ENCODE measurements at regions not wholly inside any gene's neighbourhood (a gene's known extent, or its start where the extent isn't known, plus 50 kb on each side); places are given as distances from the start of the nearest gene placed in this dataset.

DNA sequence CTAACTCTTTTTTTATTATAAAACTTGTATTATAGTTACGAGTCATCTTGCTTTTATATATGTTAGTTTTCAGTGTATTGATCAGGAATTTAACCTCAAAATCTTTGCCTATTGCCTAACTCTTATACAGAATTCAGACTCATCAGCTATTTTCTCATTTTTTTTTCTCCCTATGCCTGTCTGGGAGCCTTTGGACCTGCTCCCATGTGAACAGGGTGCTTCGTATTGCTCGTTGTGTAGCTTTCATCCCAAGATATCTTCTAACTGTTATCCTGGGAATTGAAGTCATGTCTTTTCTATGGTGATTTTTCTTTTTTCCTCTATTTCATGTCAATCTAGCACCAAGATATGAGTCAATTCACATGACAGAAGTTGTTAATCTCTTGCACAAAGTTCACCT, 814.0 kb downstream of the SLC4A3 start:
- intact Hi-C loops (cut with DNase I, micrococcal nuclease): no loop called here
- no peak for ATAC-seq
- no peak for DNase-seq

DNA sequence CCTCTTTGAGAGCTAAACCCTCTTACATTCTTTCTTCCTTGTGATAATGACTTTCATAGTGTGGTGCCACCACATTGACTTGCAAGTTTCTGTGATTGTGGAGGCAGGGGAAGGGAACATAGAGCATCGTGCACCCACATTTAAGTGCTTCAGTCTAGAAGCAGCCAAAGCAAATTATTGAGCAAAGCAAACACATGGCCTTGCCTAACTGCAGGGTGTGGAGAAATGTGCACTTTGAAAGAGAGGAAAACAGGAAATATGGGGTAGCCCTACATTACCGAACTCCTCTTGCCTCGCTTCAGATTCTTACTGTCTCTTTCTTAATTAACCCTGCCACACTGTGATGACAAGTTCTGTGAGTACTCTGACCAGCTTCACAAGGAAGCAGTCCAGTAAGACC, 814.6 kb downstream of the SLC4A3 start:
- DNase-seq (no peak), ATAC-seq (no peak)
- intact Hi-C loops (cut with DNase I, micrococcal nuclease): no loop called here

DNA sequence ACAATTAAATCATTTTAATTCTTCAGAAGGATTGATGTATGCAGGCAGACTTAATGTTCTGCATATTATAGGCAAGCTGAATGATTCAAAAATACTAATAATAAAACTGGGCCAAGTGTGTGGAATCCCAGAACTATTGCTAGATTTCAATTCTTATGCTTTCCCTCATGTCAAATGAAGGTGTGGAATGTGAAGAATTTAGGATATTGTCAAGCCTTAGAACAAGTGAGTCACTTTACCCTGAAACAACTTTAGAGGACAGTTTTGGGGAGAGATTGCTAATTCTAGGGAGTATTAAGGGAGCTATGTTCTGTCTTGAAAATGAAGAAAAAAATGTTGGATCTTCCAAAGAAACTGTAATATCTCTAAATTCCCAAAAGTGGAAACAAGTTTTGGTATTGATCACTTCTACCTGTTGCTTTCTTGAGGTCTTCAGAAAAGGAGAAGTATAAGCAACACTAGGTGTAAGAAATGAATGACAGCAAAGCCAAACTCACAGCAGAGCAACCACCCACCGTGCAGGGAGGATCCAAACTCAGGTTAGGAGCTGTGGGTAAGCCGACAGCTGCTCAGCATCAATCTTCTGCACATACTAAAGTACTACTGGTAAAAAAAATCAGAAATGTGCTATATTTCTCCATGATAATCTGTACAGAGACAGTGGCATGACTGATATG, 818.1 kb downstream of the SLC4A3 start:
- ATAC-seq (no peak), DNase-seq (no peak)
- intact Hi-C loops (cut with DNase I, micrococcal nuclease): no loop called here

- intact Hi-C loops (cut with DNase I, micrococcal nuclease): no loop called here
- ATAC-seq: no peak
- DNase-seq: no peak
Observed at GRCh38 chr2:220446106-220446712, 818.8 kb downstream of the SLC4A3 start.

GRCh38 chr2:220450846-220451245, 823.4 kb downstream of the SLC4A3 start:
- ATAC-seq (no peak), DNase-seq (no peak)
- intact Hi-C loops (cut with DNase I, micrococcal nuclease): no loop called here

DNA sequence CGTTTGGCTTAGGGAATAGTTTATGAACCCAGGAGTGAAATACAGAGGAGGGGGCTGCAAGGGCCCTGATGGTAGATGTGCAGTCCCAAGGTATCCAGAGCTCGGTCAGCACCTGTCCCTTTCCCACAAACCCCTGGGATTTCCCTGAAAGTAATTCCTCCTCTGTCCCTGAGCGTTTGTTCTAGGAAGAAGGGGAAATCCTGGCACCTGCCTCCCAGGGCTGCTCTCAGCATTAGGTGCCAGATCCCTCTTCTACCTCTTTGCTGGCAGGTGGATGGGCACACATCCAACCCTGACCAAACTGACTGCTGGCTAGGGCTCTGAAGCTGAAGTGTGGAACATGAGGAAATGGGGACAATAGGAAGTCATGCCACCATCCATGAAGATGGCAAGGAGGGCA, 824.0 kb downstream of the SLC4A3 start:
- ATAC-seq: no peak
- intact Hi-C loops (cut with DNase I, micrococcal nuclease): no loop called here
- DNase-seq: no peak

- DNase-seq (no peak), ATAC-seq (no peak)
- intact Hi-C loops (cut with DNase I, micrococcal nuclease): no loop called here
Observed at GRCh38 chr2:220452561-220452960, 825.1 kb downstream of the SLC4A3 start.

DNA sequence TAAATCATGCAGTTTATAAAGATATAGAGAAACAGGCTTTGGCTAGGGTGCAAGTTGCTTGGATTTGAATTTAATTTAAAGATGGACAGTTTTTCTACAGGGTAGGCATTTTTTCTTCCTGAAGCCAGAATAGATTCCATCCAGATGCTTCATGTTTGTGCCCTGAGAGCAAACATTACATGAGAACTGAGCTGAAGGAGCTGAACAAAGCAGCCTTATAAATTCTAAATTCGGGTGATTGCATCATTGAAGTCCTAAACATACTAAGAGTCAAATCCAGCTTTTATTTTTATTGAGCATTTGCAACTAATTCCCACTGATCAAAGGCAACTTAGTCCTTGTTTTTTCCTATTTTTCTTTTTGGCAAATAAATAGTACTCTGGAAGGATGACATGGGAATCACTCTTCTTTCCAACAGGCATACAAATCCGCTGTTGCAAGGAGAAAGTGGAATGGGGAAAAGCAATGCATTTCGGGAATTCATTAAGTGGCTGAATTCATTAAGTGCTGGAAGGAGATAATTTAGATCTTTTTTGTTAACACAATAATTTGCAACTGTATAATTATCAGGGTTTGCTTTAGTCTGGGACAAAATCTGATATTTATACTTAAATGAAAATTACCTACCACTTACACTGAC, 828.0 kb downstream of the SLC4A3 start:
- DNase-seq: no peak
- intact Hi-C loops (cut with DNase I, micrococcal nuclease): no loop called here

DNA sequence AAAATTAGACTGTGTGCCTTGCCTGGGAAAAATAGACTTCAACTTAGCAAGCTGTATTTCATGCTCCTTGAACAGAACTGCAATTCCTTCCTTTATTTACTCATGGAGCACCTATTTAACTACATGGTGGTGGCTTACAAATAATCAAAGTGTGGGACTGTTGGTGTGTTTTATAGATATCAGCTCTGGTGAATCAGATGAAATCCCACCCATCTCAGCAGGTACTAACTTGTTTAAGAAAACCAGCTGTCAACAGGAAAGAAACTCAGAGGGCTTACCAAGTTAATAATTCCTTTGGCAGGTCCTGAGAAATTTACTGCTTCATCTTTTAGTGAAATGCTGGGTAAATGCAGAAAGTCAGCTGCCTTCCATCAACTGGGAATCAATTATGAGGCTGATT, 830.6 kb downstream of the SLC4A3 start:
- DNase-seq (no peak), ATAC-seq (no peak)
- intact Hi-C loops (cut with DNase I, micrococcal nuclease): no loop called here

More for the DNA sequence above, 828.0 kb downstream of the SLC4A3 start:
- ATAC-seq: no peak

DNA sequence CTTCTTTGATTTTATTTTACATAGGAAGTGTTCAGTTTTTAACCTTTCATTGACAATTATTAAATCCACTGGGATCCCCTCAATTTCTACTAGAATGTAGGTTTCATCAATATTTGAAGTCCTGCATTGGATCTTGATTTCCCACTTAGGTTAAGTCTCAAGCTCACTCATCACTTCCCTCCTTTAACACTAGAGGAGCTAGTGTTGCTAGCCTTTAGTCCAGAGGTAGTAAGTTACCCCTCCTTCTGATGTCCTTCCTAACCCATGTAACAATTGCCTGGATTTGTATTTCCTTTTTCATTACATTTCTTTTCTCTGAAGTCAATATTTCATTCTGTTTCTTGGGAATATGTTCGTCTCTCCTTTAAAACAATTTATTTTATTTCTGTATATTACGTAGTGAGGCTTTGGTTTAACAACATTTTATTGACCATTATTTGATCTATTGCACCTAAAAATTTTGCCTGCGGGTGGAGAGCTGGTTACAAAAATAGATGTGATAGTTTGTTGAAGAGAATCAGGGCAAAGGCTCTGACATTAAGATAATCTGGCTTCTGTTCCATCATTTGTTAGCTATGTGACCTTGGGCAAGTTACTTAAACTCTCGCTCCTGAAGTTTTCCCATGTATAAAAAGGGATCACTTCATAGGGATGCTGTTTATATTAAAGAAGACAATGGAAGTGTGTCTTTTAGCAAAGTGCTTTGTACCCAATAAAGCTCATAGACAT, 833.0 kb downstream of the SLC4A3 start:
- no peak for ATAC-seq
- intact Hi-C loops (cut with DNase I, micrococcal nuclease): no loop called here
- DNase-seq: no peak

- DNase-seq (no peak), ATAC-seq (no peak)
- intact Hi-C loops (cut with DNase I, micrococcal nuclease): no loop called here
Observed at GRCh38 chr2:220463876-220464275, 836.4 kb downstream of the SLC4A3 start.

GRCh38 chr2:220465700-220466099, 838.3 kb downstream of the SLC4A3 start:
- no peak for DNase-seq
- ATAC-seq: no peak
- intact Hi-C loops (cut with DNase I, micrococcal nuclease): no loop called here

DNA sequence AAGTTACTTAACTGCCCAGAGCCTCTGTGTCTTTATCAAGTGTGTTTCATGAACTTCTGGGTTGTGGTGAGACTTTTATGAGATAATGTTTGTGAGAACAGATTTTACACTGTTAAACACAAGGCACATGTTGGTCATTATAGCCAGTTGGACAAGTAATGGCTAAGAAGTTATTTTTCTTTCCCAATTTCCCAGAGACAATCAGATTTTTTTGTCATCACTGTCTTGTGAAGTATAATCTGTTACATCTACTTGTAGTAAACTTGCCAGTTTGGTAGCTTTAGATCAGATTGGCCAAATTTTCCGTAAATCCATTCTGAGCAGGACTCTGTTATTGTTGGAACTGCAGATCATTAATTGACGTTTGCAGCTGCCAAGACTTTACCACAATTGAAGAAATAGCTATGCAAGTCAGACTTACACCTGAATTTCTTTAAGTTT, 838.8 kb downstream of the SLC4A3 start:
- DNase-seq (no peak), ATAC-seq (no peak)
- intact Hi-C loops (cut with DNase I, micrococcal nuclease): no loop called here

GRCh38 chr2:220469201-220469600, 841.8 kb downstream of the SLC4A3 start:
- no peak for ATAC-seq
- intact Hi-C loops (cut with DNase I, micrococcal nuclease): no loop called here
- no peak for DNase-seq

GRCh38 chr2:220473611-220474010, 846.2 kb downstream of the SLC4A3 start:
- ATAC-seq (no peak), DNase-seq (no peak)
- intact Hi-C loops (cut with DNase I, micrococcal nuclease): no loop called here

GRCh38 chr2:220476877-220477276, 849.4 kb downstream of the SLC4A3 start:
- ATAC-seq: no peak
- no peak for DNase-seq
- intact Hi-C loops (cut with DNase I, micrococcal nuclease): no loop called here

GRCh38 chr2:220478305-220479058, 851.1 kb downstream of the SLC4A3 start:
- intact Hi-C loops (cut with DNase I, micrococcal nuclease): no loop called here

DNA sequence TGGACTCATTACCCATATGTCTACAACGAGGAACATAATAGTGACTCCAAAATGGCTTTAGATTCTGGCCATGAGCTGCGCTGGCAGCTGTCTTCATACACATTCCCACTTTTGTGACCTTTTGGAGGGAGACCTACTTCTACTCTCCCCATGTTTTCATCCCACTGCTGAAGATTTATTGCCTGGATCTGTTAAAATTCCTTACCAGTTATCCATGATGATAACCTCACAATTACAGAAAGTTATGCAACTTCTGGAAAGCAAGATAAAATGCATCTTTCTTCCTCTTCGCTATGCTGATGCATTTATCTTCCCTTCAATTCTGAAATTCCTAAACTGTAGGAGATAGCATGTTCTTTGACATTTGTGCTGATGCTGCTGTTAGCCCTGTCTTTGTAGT, 855.3 kb downstream of the SLC4A3 start:
- no peak for DNase-seq
- ATAC-seq: no peak
- intact Hi-C loops (cut with DNase I, micrococcal nuclease): no loop called here

More at GRCh38 chr2:220478305-220479058, 851.1 kb downstream of the SLC4A3 start:
- ATAC-seq (no peak), DNase-seq (no peak)

DNA sequence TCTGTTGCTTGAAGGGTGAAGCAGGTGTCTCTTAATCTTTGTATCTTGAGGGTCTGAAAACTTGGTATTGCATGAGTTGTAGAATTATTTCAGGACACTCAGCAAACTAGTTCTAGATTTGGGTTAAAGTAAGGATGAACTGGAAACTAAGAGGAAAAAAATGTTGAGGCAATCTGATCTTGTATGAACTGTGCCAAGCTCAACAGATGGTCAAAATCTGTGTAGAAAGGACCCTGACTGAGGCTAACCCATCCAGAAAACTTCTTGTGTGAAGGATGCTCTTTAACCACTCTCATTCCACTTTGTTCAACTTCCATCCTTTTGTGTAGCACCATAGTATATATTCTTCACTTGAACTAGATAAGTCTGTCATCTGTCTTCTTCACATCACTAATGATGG, 861.7 kb downstream of the SLC4A3 start:
- no peak for ATAC-seq

More for the DNA sequence above, 861.7 kb downstream of the SLC4A3 start:
- no peak for DNase-seq
- intact Hi-C loops (cut with DNase I, micrococcal nuclease): no loop called here
